SK-N-SH (cell line): ENCODE measurements at regions not wholly inside any gene's neighbourhood (a gene's known extent, or its start where the extent isn't known, plus 50 kb on each side); places are given as distances from the start of the nearest gene placed in this dataset.

ENCODE experiments used
- CTCF ChIA-PET: fragments of 300-600, 350-600 bp; formaldehyde crosslinking; extraction: SDS; loops from one replicate; lab custom pipeline; 2021; lab: Yijun Ruan, JAX
- POLR2A ChIA-PET: fragments of 350-600 bp; sonication (Branson Sonifier 250); formaldehyde crosslinking; extraction: SDS; loops from one replicate; lab custom pipeline; 2020; ENCODE audit warnings: antibody characterized with exemption, inconsistent platforms; lab: Yijun Ruan, JAX
- DNase-seq: peaks from one replicate; pipeline ENCODE4 v3.0.0; 2012
- H2AFZ ChIP-seq: fragments of 200-600 bp; sonication (generic); 2 replicates; pipeline ENCODE4 v1.8.1; 2016; ENCODE audit warnings: antibody characterized with exemption, mild to moderate bottlenecking, low read depth
- H3F3A ChIP-seq: fragments of 200-600 bp; sonication (generic); replicated peaks from 2 replicates; pipeline ENCODE3; 2016; ENCODE audit warnings: antibody characterized with exemption, mild to moderate bottlenecking; ENCODE audit not compliant: insufficient read depth
- H3K27ac ChIP-seq, 2 experiments: fragments of 200-500 bp in 1 of 2; fragments of 200-600 bp in 1 of 2; sonication (Bioruptor generic) in 1 of 2; sonication (generic), shearing (Covaris generic) in 1 of 2; 2 replicates each; pipeline versions ENCODE4 v1.5.1 to v1.6.1; 2014 to 2016; ENCODE audit warnings: low read depth in 2 of 2, inconsistent platforms in 1 of 2, low read length in 1 of 2, mild to moderate bottlenecking in 1 of 2, mixed read lengths in 1 of 2
- H3K27me3 ChIP-seq: fragments of 200-600 bp; sonication (generic), shearing (Covaris generic); 2 replicates; pipeline ENCODE4 v1.6.1; 2016; ENCODE audit warnings: mixed run types; ENCODE audit not compliant: insufficient read depth
- H3K36me3 ChIP-seq, 2 experiments: fragments of 200-500 bp in 1 of 2; fragments of 200-600 bp in 1 of 2; sonication (Bioruptor generic) in 1 of 2; sonication (generic) in 1 of 2; replicated peaks in 1 of 2; 2 replicates each; pipeline versions ENCODE3 to v1.5.1; 2014 to 2016; ENCODE audit warnings: low read length in 1 of 2, mild to moderate bottlenecking in 1 of 2; ENCODE audit not compliant: insufficient read depth in 2 of 2, control insufficient read depth in 1 of 2
- H3K4me1 ChIP-seq, 2 experiments: fragments of 200-500 bp in 1 of 2; fragments of 200-600 bp in 1 of 2; sonication (Bioruptor generic) in 1 of 2; sonication (generic), shearing (Covaris generic) in 1 of 2; 2 replicates each; pipeline versions ENCODE4 v1.5.1 to v1.6.1; 2014 to 2016; ENCODE audit warnings: low read depth in 1 of 2, low read length in 1 of 2, mixed run types in 1 of 2; ENCODE audit not compliant: insufficient read depth in 2 of 2, control insufficient read depth in 1 of 2
- H3K4me2 ChIP-seq: fragments of 200-600 bp; sonication (generic), shearing (Covaris generic); 2 replicates; pipeline ENCODE4 v1.6.1; 2017; ENCODE audit warnings: mixed run types
- H3K4me3 ChIP-seq, 2 experiments: fragments of 200-500 bp in 1 of 2; fragments of 200-600 bp in 1 of 2; sonication (Bioruptor generic) in 1 of 2; sonication (generic), shearing (Covaris generic) in 1 of 2; 2 replicates each; pipeline versions ENCODE4 v1.5.1 to v1.8.1; 2014 to 2016; ENCODE audit warnings: low read depth in 2 of 2, inconsistent platforms in 1 of 2, low read length in 1 of 2, mild to moderate bottlenecking in 1 of 2, mixed read lengths in 1 of 2, moderate library complexity in 1 of 2
- H3K79me2 ChIP-seq: fragments of 200-600 bp; sonication (generic); 2 replicates; pipeline ENCODE4 v1.8.1; 2017; ENCODE audit warnings: mild to moderate bottlenecking; ENCODE audit not compliant: insufficient read depth
- H3K9ac ChIP-seq: fragments of 200-600 bp; sonication (generic); 2 replicates; pipeline ENCODE4 v1.6.1; 2017; ENCODE audit warnings: mixed run types
- H3K9me2 ChIP-seq: fragments of 200-600 bp; sonication (generic); 2 replicates; pipeline ENCODE4 v1.6.1; 2017; ENCODE audit warnings: mixed run types
- H3K9me3 ChIP-seq: fragments of 200-600 bp; sonication (generic); 2 replicates; pipeline ENCODE4 v1.6.1; 2017; ENCODE audit warnings: mixed run types, mild to moderate bottlenecking, moderate library complexity
- H4K20me1 ChIP-seq: fragments of 200-600 bp; sonication (generic); 2 replicates; pipeline ENCODE4 v1.6.1; 2017; ENCODE audit warnings: mild to moderate bottlenecking, mixed run types; ENCODE audit not compliant: insufficient read depth
- EP300 ChIP-seq, 2 experiments: IDR thresholded peaks; 2 replicates each; pipeline versions ENCODE4 v1.4.0 to v1.6.1; 2012; ENCODE audit warnings: borderline replicate concordance in 1 of 2, low read depth in 1 of 2, low read length in 1 of 2
- FOSL2 ChIP-seq: IDR thresholded peaks from 2 replicates; pipeline ENCODE4 v1.4.0; 2012; ENCODE audit warnings: low read depth, mild to moderate bottlenecking, moderate library complexity, borderline replicate concordance
- FOXM1 ChIP-seq: IDR thresholded peaks from 2 replicates; pipeline ENCODE4 v1.4.0; 2012; ENCODE audit warnings: low read depth, mild to moderate bottlenecking
- GABPA ChIP-seq: IDR thresholded peaks from 2 replicates; pipeline ENCODE4 v1.4.0; 2012; ENCODE audit warnings: low read depth, mild to moderate bottlenecking
- GATA2 ChIP-seq: sonication (generic); formaldehyde crosslinking; IDR thresholded peaks from 2 replicates; pipeline ENCODE4 v1.5.0; 2020; ENCODE audit warnings: mild to moderate bottlenecking, missing genetic modification reagents
- IRF3 ChIP-seq: fragments of 150-350 bp; IDR thresholded peaks from 2 replicates; pipeline ENCODE4 v1.6.1; 2016; ENCODE audit warnings: mild to moderate bottlenecking, low read depth, low read length
- JUND ChIP-seq: IDR thresholded peaks from 2 replicates; pipeline ENCODE4 v1.4.0; 2012
- MEF2A ChIP-seq: IDR thresholded peaks from 2 replicates; pipeline ENCODE4 v1.4.0; 2012; ENCODE audit warnings: low read depth, borderline replicate concordance
- MXI1 ChIP-seq: IDR thresholded peaks from 2 replicates; pipeline ENCODE4 v1.6.1; 2012; ENCODE audit warnings: mild to moderate bottlenecking, low read depth, low read length, improper control_type of control experiment
- NFIC ChIP-seq: IDR thresholded peaks from 2 replicates; pipeline ENCODE4 v1.4.0; 2012; ENCODE audit warnings: borderline replicate concordance
- NRF1 ChIP-seq: IDR thresholded peaks from 2 replicates; pipeline ENCODE4 v1.6.1; 2012; ENCODE audit warnings: low read depth, mild to moderate bottlenecking, low read length
- PBX3 ChIP-seq: IDR thresholded peaks from 2 replicates; pipeline ENCODE4; 2012
- POLR2AphosphoS5 ChIP-seq: IDR thresholded peaks from 2 replicates; pipeline ENCODE4 v1.6.1; 2012; ENCODE audit warnings: low read depth, low read length
- RCOR1 ChIP-seq: fragments of 150-350 bp; IDR thresholded peaks from 2 replicates; pipeline ENCODE4 v1.6.1; 2017; ENCODE audit warnings: antibody characterized with exemption, low read length
- RXRA ChIP-seq: IDR thresholded peaks from 2 replicates; pipeline ENCODE4 v1.4.0; 2012; ENCODE audit warnings: low read depth, mild to moderate bottlenecking, borderline replicate concordance
- SIN3A ChIP-seq: IDR thresholded peaks from 2 replicates; pipeline ENCODE4 v1.6.1; 2012; ENCODE audit warnings: low read depth, mild to moderate bottlenecking, low read length, moderate library complexity, borderline replicate concordance
- TAF1 ChIP-seq: IDR thresholded peaks from 2 replicates; pipeline ENCODE4 v1.6.1; 2012; ENCODE audit warnings: low read depth, mild to moderate bottlenecking, low read length, moderate library complexity, borderline replicate concordance
- TCF12 ChIP-seq: IDR thresholded peaks from 2 replicates; pipeline ENCODE4 v1.4.0; 2012
- TEAD4 ChIP-seq: IDR thresholded peaks from 2 replicates; pipeline ENCODE4 v1.4.0; 2012; ENCODE audit warnings: mild to moderate bottlenecking, borderline replicate concordance; ENCODE audit not compliant: insufficient read depth
- USF1 ChIP-seq: IDR thresholded peaks from 2 replicates; pipeline ENCODE4 v1.4.0; 2012; ENCODE audit warnings: low read depth, borderline replicate concordance
- WGBS: methylation state at CpG from one replicate; pipeline ENCODE4 v1.1.6; 2017; ENCODE audit warnings: low lambda C conversion rate; 5-methylcytosine and 5-hydroxymethylcytosine counted together
- TF ChIP-seq, protein P1 (sequence below): fragments of 150-350 bp; IDR thresholded peaks from 2 replicates; pipeline ENCODE4 v1.6.1; 2017; ENCODE audit warnings: antibody characterized with exemption, low read length, low read depth, borderline replicate concordance
- TF ChIP-seq, protein P2 (sequence below): fragments of 200-600 bp; sonication (generic); IDR thresholded peaks from 2 replicates; pipeline ENCODE4 v1.6.1; 2017; ENCODE audit warnings: antibody characterized with exemption, mild to moderate bottlenecking, moderate library complexity

GRCh38 chr4:156571146-156571545 lies 400.5 kb downstream of the PDGFC start (continued):
- no peak for TF ChIP-seq GABPA
- TF ChIP-seq GATA2 (CRISPR knock-in tag), result no peak
- TF ChIP-seq, protein P1, sequence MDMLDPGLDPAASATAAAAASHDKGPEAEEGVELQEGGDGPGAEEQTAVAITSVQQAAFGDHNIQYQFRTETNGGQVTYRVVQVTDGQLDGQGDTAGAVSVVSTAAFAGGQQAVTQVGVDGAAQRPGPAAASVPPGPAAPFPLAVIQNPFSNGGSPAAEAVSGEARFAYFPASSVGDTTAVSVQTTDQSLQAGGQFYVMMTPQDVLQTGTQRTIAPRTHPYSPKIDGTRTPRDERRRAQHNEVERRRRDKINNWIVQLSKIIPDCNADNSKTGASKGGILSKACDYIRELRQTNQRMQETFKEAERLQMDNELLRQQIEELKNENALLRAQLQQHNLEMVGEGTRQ, result no peak
- no peak for TF ChIP-seq RXRA
- no peak for TF ChIP-seq POLR2AphosphoS5
- no peak for TF ChIP-seq USF1

GRCh38 chr4:156569535-156569934 lies 402.1 kb downstream of the PDGFC start:
- Histone ChIP-seq H3K9me3 (no peaks in the 10 kb centered on the region), H3K9ac (no peak overlapping the region), H3K79me2 (no peaks in the 10 kb centered on the region), H3F3A (peaks cover 4% of the 10 kb centered on the region), H3K36me3 (no peaks in the 10 kb centered on the region), H2AFZ (no peak overlapping the region), H3K27me3 (no peaks in the 10 kb centered on the region), H3K4me2 (no peak overlapping the region), H3K9me2 (no peaks in the 10 kb centered on the region), H3K27ac (no peak overlapping the region), H3K4me3 (no peak overlapping the region), H4K20me1 (no peaks in the 10 kb centered on the region), H3K4me1 (peaks cover 0 to 1% of the 10 kb centered on the region in 2 experiments; a peak in 1 of 4 replicates)
- TF ChIP-seq TCF12, result 0 out of 2 replicates have a peak, but pooled peaks have one; percentile 17
- TF ChIP-seq GABPA, result no peak
- TF ChIP-seq NFIC, result no peak
- no peak for TF ChIP-seq TAF1
- no peak for TF ChIP-seq NRF1
- TF ChIP-seq PBX3, result peak; percentile 25; the same call in 1 of the 2 replicates
- WGBS, result 54% methylated on average over 2 of the region's 2 CpGs
- DNase-seq, result no peak
- ChIA-PET POLR2A (no interaction called here), CTCF (no interaction called here)

DNA sequence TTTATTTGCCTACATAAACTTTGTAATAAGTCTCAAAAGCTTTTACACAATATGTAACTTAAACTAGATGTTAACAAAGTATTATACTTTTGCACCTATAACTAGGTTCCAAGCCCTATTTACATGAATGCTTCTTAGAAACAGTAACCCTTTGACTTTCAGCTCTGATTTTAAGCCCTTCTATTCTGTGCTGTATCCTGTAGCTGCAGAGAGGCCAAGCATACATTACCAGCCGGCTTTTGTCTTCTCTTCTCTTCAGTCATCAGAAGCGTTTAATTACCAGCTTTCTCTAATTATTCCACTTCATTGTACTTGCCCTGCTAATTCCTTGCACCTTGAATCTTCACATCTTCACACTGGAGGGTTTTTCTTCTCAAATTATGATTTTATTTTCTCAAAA lies 403.1 kb downstream of the PDGFC start:
- no peaks in the 10 kb centered on the region for H3K79me2 ChIP-seq
- no peak for DNase-seq
- H3K4me1 ChIP-seq, result peaks cover 0 to 5% of the 10 kb centered on the region in 2 experiments; a peak in 1 of 4 replicates
- 48% methylated on average over 2 of the region's 2 CpGs for WGBS
- no peaks in the 10 kb centered on the region for H3K9me2 ChIP-seq
- ChIA-PET CTCF (no interaction called here), POLR2A (no interaction called here)
- no peaks in the 10 kb centered on the region for H3K9me3 ChIP-seq
- H4K20me1 ChIP-seq, result no peaks in the 10 kb centered on the region
- H3K9ac ChIP-seq, result no peak overlapping the region
- no peak overlapping the region for H3K4me3 ChIP-seq
- H3K27me3 ChIP-seq, result no peaks in the 10 kb centered on the region
- peak overlapping the region in 1 of 2 experiments; percentile 50; a peak in 1 of 4 replicates for H3K27ac ChIP-seq
- H2AFZ ChIP-seq, result peak overlapping the region; percentile 2; the same call in 1 of the 2 replicates
- no peaks in the 10 kb centered on the region for H3K36me3 ChIP-seq
- H3K4me2 ChIP-seq, result no peak overlapping the region
- H3F3A ChIP-seq, result peaks cover 6% of the 10 kb centered on the region
- TF ChIP-seq TEAD4 (no peak), EP300 (IDR thresholded peaks at IDR 0.05; ENCODE audit: borderline replicate concordance in 1 of 2, low read depth in 1 of 2, low read length in 1 of 2) (no peak), IRF3 (no peak), SIN3A (no peak), TAF1 (no peak), MXI1 (no peak), RCOR1 (no peak), FOXM1 (no peak), NRF1 (no peak), MEF2A (no peak), FOSL2 (no peak), JUND (no peak)
- TF ChIP-seq, protein P2, sequence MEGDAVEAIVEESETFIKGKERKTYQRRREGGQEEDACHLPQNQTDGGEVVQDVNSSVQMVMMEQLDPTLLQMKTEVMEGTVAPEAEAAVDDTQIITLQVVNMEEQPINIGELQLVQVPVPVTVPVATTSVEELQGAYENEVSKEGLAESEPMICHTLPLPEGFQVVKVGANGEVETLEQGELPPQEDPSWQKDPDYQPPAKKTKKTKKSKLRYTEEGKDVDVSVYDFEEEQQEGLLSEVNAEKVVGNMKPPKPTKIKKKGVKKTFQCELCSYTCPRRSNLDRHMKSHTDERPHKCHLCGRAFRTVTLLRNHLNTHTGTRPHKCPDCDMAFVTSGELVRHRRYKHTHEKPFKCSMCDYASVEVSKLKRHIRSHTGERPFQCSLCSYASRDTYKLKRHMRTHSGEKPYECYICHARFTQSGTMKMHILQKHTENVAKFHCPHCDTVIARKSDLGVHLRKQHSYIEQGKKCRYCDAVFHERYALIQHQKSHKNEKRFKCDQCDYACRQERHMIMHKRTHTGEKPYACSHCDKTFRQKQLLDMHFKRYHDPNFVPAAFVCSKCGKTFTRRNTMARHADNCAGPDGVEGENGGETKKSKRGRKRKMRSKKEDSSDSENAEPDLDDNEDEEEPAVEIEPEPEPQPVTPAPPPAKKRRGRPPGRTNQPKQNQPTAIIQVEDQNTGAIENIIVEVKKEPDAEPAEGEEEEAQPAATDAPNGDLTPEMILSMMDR, result no peak
